IMR-90 (cell line): ENCODE measurements at regions not wholly inside any gene's neighbourhood (a gene's known extent, or its start where the extent isn't known, plus 50 kb on each side); places are given as distances from the start of the nearest gene placed in this dataset.

ENCODE experiments used
- ATAC-seq: fragments of 200-7000 bp; cut with Tn5 transposase; 2 replicates; pipeline ENCODE4 v1.9.1; 2020; ENCODE audit warnings: low read depth, mild to moderate bottlenecking, moderate library complexity
- BruUV-seq: library from RNA; stranded (reverse); fragments of 400-500 nt; replicated peaks from 2 replicates; lab custom pipeline; 2021; lab: Mats Ljungman, UMichigan
- CTCF ChIA-PET: fragments of 300-600 bp; formaldehyde crosslinking; extraction: SDS; loops from one replicate; lab custom pipeline; 2021; ENCODE audit warnings: antibody characterized with exemption; lab: Yijun Ruan, JAX
- POLR2A ChIA-PET: fragments of 300-600 bp; sonication (Branson Sonifier 250); formaldehyde crosslinking; loops from one replicate; lab custom pipeline; 2022; ENCODE audit warnings: antibody characterized with exemption; ENCODE audit not compliant: unreplicated experiment; lab: Charles Lee
- DNase-seq: peaks from one replicate; pipeline ENCODE4 v3.0.0; 2013
- H2AFZ ChIP-seq: replicated peaks from 2 replicates; pipeline ENCODE3; 2013; ENCODE audit warnings: low read length, mild to moderate bottlenecking; ENCODE audit not compliant: poor library complexity
- H2AK5ac ChIP-seq: 2 replicates; pipeline ENCODE4 v1.6.1; 2013; ENCODE audit warnings: low read depth, low read length, inconsistent platforms
- H2AK9ac ChIP-seq: replicated peaks from 2 replicates; pipeline ENCODE3; 2013; ENCODE audit warnings: mild to moderate bottlenecking, low read depth, low read length, moderate library complexity; ENCODE audit not compliant: poor library complexity
- H2BK120ac ChIP-seq: 2 replicates; pipeline ENCODE4 v1.6.1; 2013; ENCODE audit warnings: low read depth, low read length, inconsistent platforms
- H2BK15ac ChIP-seq: 3 replicates; pipeline ENCODE4 v1.6.1; 2013; ENCODE audit warnings: low read depth, low read length, inconsistent platforms
- H2BK20ac ChIP-seq: 2 replicates; pipeline ENCODE4 v1.6.1; 2013; ENCODE audit warnings: low read depth, mild to moderate bottlenecking, inconsistent platforms, low read length, moderate library complexity
- H2BK5ac ChIP-seq: 2 replicates; pipeline ENCODE4 v1.6.1; 2013; ENCODE audit warnings: mild to moderate bottlenecking, low read depth, low read length, inconsistent platforms; ENCODE audit not compliant: poor library complexity, severe bottlenecking
- H3K14ac ChIP-seq: replicated peaks from 2 replicates; pipeline ENCODE4 v1.6.1; 2013; ENCODE audit warnings: low read depth, low read length, inconsistent platforms
- H3K18ac ChIP-seq: 2 replicates; pipeline ENCODE4 v1.6.1; 2013; ENCODE audit warnings: low read depth, low read length, control low read depth
- H3K23ac ChIP-seq: 2 replicates; pipeline ENCODE4 v1.6.1; 2013; ENCODE audit warnings: low read depth, low read length, inconsistent platforms
- H3K27ac ChIP-seq: 2 replicates; pipeline ENCODE4 v1.5.1; 2013; ENCODE audit warnings: mild to moderate bottlenecking, control low read depth, low read length; ENCODE audit not compliant: insufficient read depth
- H3K27me3 ChIP-seq: 2 replicates; pipeline ENCODE4 v1.6.1; 2013; ENCODE audit warnings: low read length; ENCODE audit not compliant: control insufficient read depth, insufficient read depth
- H3K36me3 ChIP-seq: 2 replicates; pipeline ENCODE4 v1.6.1; 2013; ENCODE audit warnings: low read length, mixed read lengths; ENCODE audit not compliant: control insufficient read depth, insufficient read depth
- H3K4ac ChIP-seq: 2 replicates; pipeline ENCODE4 v1.6.1; 2013; ENCODE audit warnings: low read depth, low read length, inconsistent platforms
- H3K4me1 ChIP-seq: 2 replicates; pipeline ENCODE4 v1.6.1; 2013; ENCODE audit warnings: low read length, mixed read lengths; ENCODE audit not compliant: control insufficient read depth, insufficient read depth
- H3K4me2 ChIP-seq: 2 replicates; pipeline ENCODE4 v1.6.1; 2013; ENCODE audit warnings: low read depth, mild to moderate bottlenecking, control low read depth, low read length, moderate library complexity
- H3K4me3 ChIP-seq: 2 replicates; pipeline ENCODE4 v1.5.1; 2013; ENCODE audit warnings: low read depth, mild to moderate bottlenecking, control low read depth, low read length, moderate library complexity; ENCODE audit not compliant: insufficient read depth
- H3K56ac ChIP-seq: 2 replicates; pipeline ENCODE4 v1.6.1; 2013; ENCODE audit warnings: low read length, inconsistent platforms; ENCODE audit not compliant: insufficient read depth; ENCODE audit errors: extremely low read depth
- H3K79me1 ChIP-seq, 2 experiments: 2 replicates each; pipeline ENCODE4 v1.6.1; 2013; ENCODE audit warnings: low read length in 2 of 2, inconsistent platforms in 1 of 2, low read depth in 1 of 2
- H3K9ac ChIP-seq: 2 replicates; pipeline ENCODE4 v1.6.1; 2013; ENCODE audit warnings: low read depth, low read length, control low read depth
- H3K9me1 ChIP-seq: 2 replicates; pipeline ENCODE4 v1.6.1; 2013; ENCODE audit warnings: low read length, inconsistent platforms; ENCODE audit not compliant: insufficient read depth
- H3K9me3 ChIP-seq: 2 replicates; pipeline ENCODE4 v1.6.1; 2013; ENCODE audit warnings: low read length; ENCODE audit not compliant: control insufficient read depth, insufficient read depth
- H4K20me1 ChIP-seq: 2 replicates; pipeline ENCODE4 v1.6.1; 2013; ENCODE audit warnings: low read length, inconsistent platforms; ENCODE audit not compliant: insufficient read depth
- H4K5ac ChIP-seq: 2 replicates; pipeline ENCODE4 v1.6.1; 2013; ENCODE audit warnings: mild to moderate bottlenecking, low read depth, low read length, control low read depth
- H4K8ac ChIP-seq, 2 experiments: 2 replicates each; pipeline ENCODE4 v1.6.1; 2013; ENCODE audit warnings: low read depth in 2 of 2, low read length in 2 of 2, control low read depth in 1 of 2, inconsistent platforms in 1 of 2
- H4K91ac ChIP-seq: 2 replicates; pipeline ENCODE4 v1.6.1; 2013; ENCODE audit warnings: low read depth, low read length, inconsistent platforms; ENCODE audit not compliant: insufficient read depth
- CEBPB ChIP-seq: IDR thresholded peaks from 2 replicates; pipeline ENCODE4 v1.6.1; 2012; ENCODE audit warnings: low read depth, low read length, improper control_type of control experiment
- CTCF ChIP-seq: conservative IDR thresholded peaks from 2 replicates; pipeline ENCODE4 v1.5.1; 2012; ENCODE audit warnings: mild to moderate bottlenecking, low read depth, low read length, improper control_type of control experiment
- ELK1 ChIP-seq: fragments of 150-350 bp; IDR thresholded peaks from 2 replicates; pipeline ENCODE4 v1.6.1; 2016; ENCODE audit warnings: low read depth, mild to moderate bottlenecking, low read length, moderate library complexity, borderline replicate concordance
- FOS ChIP-seq: fragments of 150-350 bp; IDR thresholded peaks from 2 replicates; pipeline ENCODE4 v1.6.1; 2016; ENCODE audit warnings: low read depth, low read length
- MAFK ChIP-seq: IDR thresholded peaks from 2 replicates; pipeline ENCODE4 v1.6.1; 2012; ENCODE audit warnings: low read depth, low read length, improper control_type of control experiment
- NFE2L2 ChIP-seq: fragments of 150-350 bp; IDR thresholded peaks from 2 replicates; pipeline ENCODE4 v1.6.1; 2016; ENCODE audit warnings: low read depth, mild to moderate bottlenecking, low read length
- RFX5 ChIP-seq: IDR thresholded peaks from 2 replicates; pipeline ENCODE4 v1.8.0; 2012; ENCODE audit warnings: low read depth, mild to moderate bottlenecking, low read length, moderate library complexity
- SMC3 ChIP-seq: fragments of 150-350 bp; IDR thresholded peaks from 2 replicates; pipeline ENCODE4 v1.6.1; 2016; ENCODE audit warnings: low read depth, mild to moderate bottlenecking, antibody characterized with exemption, low read length, moderate library complexity
- WGBS, 2 experiments: methylation state at CpG; one replicate each; pipeline versions ENCODE4 v1.1.5 to v1.1.7; 2013; ENCODE audit warnings: missing lambda C conversion rate in 2 of 2; ENCODE audit not compliant: insufficient read length in 1 of 2; ENCODE audit errors: extremely low coverage in 2 of 2; 5-methylcytosine and 5-hydroxymethylcytosine counted together
- dilution Hi-C: fragments of 300-500 bp; cut with HindIII; formaldehyde crosslinking; loops from one replicate; pipeline ENCODE4 v1.14.3; 2018; ENCODE audit warnings: low sequenced_read_pairs; ENCODE audit not compliant: unreplicated experiment
- in situ Hi-C: fragments of 300-500 bp; cut with MboI; formaldehyde crosslinking; loops from 3 replicates; pipeline ENCODE4 v1.14.3; 2019; ENCODE audit warnings: low sequenced_read_pairs, inconsistent platforms, mixed read lengths
- intact Hi-C: fragments of 100-400 bp; cut with micrococcal nuclease; formaldehyde crosslinking; loops from 2 replicates; pipeline ENCODE4 v1.10.0; 2022

DNA sequence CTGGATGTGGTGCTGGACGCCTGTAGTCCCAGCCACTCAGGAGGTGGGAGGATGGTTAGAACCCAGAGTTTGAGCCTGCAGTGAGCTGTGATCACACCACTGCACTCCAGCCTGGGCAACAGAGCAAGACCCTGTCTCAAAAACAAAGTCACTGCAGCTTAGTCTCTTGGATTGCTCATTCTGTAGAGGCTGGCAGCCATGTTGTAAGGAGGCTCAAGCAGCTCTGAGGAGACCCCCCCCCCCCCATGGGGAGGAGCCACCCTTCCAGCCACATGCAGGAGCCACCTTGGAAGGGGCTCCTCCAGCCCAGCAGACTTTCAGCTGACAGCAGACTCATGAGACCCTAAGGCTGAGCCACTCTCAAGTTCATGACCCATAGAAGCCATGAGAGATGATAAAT, 68.4 kb downstream of the FOXL3 start:
- no peak overlapping the region for H2BK5ac ChIP-seq
- H3K27me3 ChIP-seq, result peaks cover 29% of the 10 kb centered on the region; the same call in 1 of the 2 replicates
- no peak overlapping the region for H3K4ac ChIP-seq
- ChIA-PET POLR2A (no interaction called here), CTCF (no interaction called here)
- H2AK5ac ChIP-seq, result no peak overlapping the region
- H4K8ac ChIP-seq, result no peak overlapping the region
- H3K9ac ChIP-seq, result no peak overlapping the region
- no peak overlapping the region for H2BK20ac ChIP-seq
- H4K20me1 ChIP-seq, result no peaks in the 10 kb centered on the region
- H3K23ac ChIP-seq, result no peak overlapping the region
- no peak overlapping the region for H2AK9ac ChIP-seq
- H4K5ac ChIP-seq, result no peak overlapping the region
- H2BK120ac ChIP-seq, result no peak overlapping the region
- no peak overlapping the region for H3K56ac ChIP-seq
- H3K4me1 ChIP-seq, result no peaks in the 10 kb centered on the region; the same call in 1 of the 2 replicates
- no TSS peak for BruUV-seq
- H2BK15ac ChIP-seq, result no peak overlapping the region
- H2AFZ ChIP-seq, result no peak overlapping the region
- H3K79me1 ChIP-seq, result no peaks in the 10 kb centered on the region
- no peaks in the 10 kb centered on the region for H3K36me3 ChIP-seq
- dilution Hi-C loops, result no loop called here
- peaks cover 12% of the 10 kb centered on the region for H3K9me3 ChIP-seq
- no peak overlapping the region for H3K4me3 ChIP-seq
- H3K18ac ChIP-seq, result no peak overlapping the region
- no CpG with 5 or more reads among the region's 1 CpG for WGBS, 2 experiments
- intact Hi-C loops, result no loop called here
- H3K27ac ChIP-seq, result no peak overlapping the region
- in situ Hi-C loops, result no loop called here
- no peak for ATAC-seq
- no peak overlapping the region for H4K91ac ChIP-seq
- no peak for DNase-seq
- no peak overlapping the region for H3K4me2 ChIP-seq
- no peak overlapping the region for H3K14ac ChIP-seq
- H3K9me1 ChIP-seq, result no peaks in the 10 kb centered on the region
- no peak for TF ChIP-seq ELK1
- no peak for TF ChIP-seq RFX5
- no peak for TF ChIP-seq MAFK
- TF ChIP-seq FOS, result no peak
- TF ChIP-seq NFE2L2, result no peak
- TF ChIP-seq SMC3, result no peak
- TF ChIP-seq CTCF, result no peak
- no peak for TF ChIP-seq CEBPB
